LNCaP clone FGC (cell line): ENCODE measurements at regions not wholly inside any gene's neighbourhood (a gene's known extent, or its start where the extent isn't known, plus 50 kb on each side); places are given as distances from the start of the nearest gene placed in this dataset.
"Not testable (repeated sequence)": the region's sequence is repeated elsewhere in the genome, so short reads cannot be mapped to it uniquely, and the experiment has no call there.

Experiments used
- DNase-seq: peaks from one replicate; pipeline ENCODE4 v3.0.0-alpha.2; 2011; ENCODE audit warnings: low read depth
- H3K4me3 ChIP-seq: 2 replicates; pipeline ENCODE4 v1.5.1; 2011; ENCODE audit warnings: mild to moderate bottlenecking, low read depth, low read length, control low read depth
- CTCF ChIP-seq: IDR thresholded peaks from 2 replicates; pipeline ENCODE4 v1.5.1; 2012; ENCODE audit warnings: mild to moderate bottlenecking; ENCODE audit not compliant: control insufficient read depth, insufficient read depth; ENCODE audit errors: extremely low read depth

GRCh38 chr7:123327661-123328060, 127.9 kb upstream of the SLC13A1 start:
- TF ChIP-seq CTCF: no peak
- no peak overlapping the region for H3K4me3 ChIP-seq
- DNase-seq: no peak

- no peak overlapping the region for H3K4me3 ChIP-seq
- TF ChIP-seq CTCF: no peak
These were observed 124.5 kb upstream of the SLC13A1 start for GRCh38 chr7:123324283-123324682.

GRCh38 chr7:123323689-123324088, 123.9 kb upstream of the SLC13A1 start:
- DNase-seq: no peak
- no peak overlapping the region for H3K4me3 ChIP-seq
- no peak for TF ChIP-seq CTCF

More at GRCh38 chr7:123324283-123324682, 124.5 kb upstream of the SLC13A1 start:
- no peak for DNase-seq

GRCh38 chr7:123321578-123321977, 121.8 kb upstream of the SLC13A1 start:
- not testable (repeated sequence) for DNase-seq, H3K4me3 ChIP-seq

- no peak for TF ChIP-seq CTCF
- no peak overlapping the region for H3K4me3 ChIP-seq
- DNase-seq: peak; percentile 96
These were observed 120.1 kb upstream of the SLC13A1 start for GRCh38 chr7:123319911-123320310.

- TF ChIP-seq CTCF: no peak
- no peak for DNase-seq
These were observed 115.1 kb upstream of the SLC13A1 start for GRCh38 chr7:123314886-123315285.

GRCh38 chr7:123308254-123308951, 108.6 kb upstream of the SLC13A1 start:
- DNase-seq: no peak
- H3K4me3 ChIP-seq: no peak overlapping the region
- TF ChIP-seq CTCF: no peak

More at GRCh38 chr7:123314886-123315285, 115.1 kb upstream of the SLC13A1 start:
- H3K4me3 ChIP-seq: no peak overlapping the region
